GM21381 (cell line): ENCODE measurements at regions not wholly inside any gene's neighbourhood (a gene's known extent, or its start where the extent isn't known, plus 50 kb on each side); places are given as distances from the start of the nearest gene placed in this dataset.
"Not testable (repeated sequence)": the region's sequence is repeated elsewhere in the genome, so short reads cannot be mapped to it uniquely, and the experiment has no call there.

Experiments
- ATAC-seq: cut with Tn5 transposase; IDR thresholded peaks from one replicate; pipeline ENCODE4 v1.9.1; 2021; ENCODE audit warnings: mild to moderate bottlenecking, moderate library complexity; ENCODE audit not compliant: unreplicated experiment

- ATAC-seq, result no peak
Observed at GRCh38 chr3:182315313-182315712, 478.0 kb upstream of the ATP11B start.

GRCh38 chr3:182323126-182323700 is 470.1 kb upstream of the ATP11B start:
- ATAC-seq, result no peak

- no peak for ATAC-seq
Observed at GRCh38 chr3:182323898-182324297, 469.4 kb upstream of the ATP11B start.

- no peak for ATAC-seq
Observed at GRCh38 chr3:182325213-182325950, 467.9 kb upstream of the ATP11B start.

GRCh38 chr3:182327196-182327681 is 466.1 kb upstream of the ATP11B start:
- ATAC-seq, result no peak

- ATAC-seq, result no peak
Observed at GRCh38 chr3:182330646-182331045, 462.7 kb upstream of the ATP11B start.

GRCh38 chr3:182331341-182331740 is 462.0 kb upstream of the ATP11B start:
- no peak for ATAC-seq

GRCh38 chr3:182342252-182342651 is 451.1 kb upstream of the ATP11B start:
- no peak for ATAC-seq

- ATAC-seq, result not testable (repeated sequence)
Observed at GRCh38 chr3:182344026-182344425, 449.3 kb upstream of the ATP11B start.

GRCh38 chr3:182349051-182349450 is 444.3 kb upstream of the ATP11B start:
- ATAC-seq, result no peak

GRCh38 chr3:182349951-182350517 is 443.3 kb upstream of the ATP11B start:
- no peak for ATAC-seq

GRCh38 chr3:182357928-182358327 is 435.4 kb upstream of the ATP11B start:
- no peak for ATAC-seq

- no peak for ATAC-seq
Observed at GRCh38 chr3:182364323-182364722, 429.0 kb upstream of the ATP11B start.

GRCh38 chr3:182364723-182365650 is 428.3 kb upstream of the ATP11B start:
- no peak for ATAC-seq

- no peak for ATAC-seq
Observed at GRCh38 chr3:182366746-182367145, 426.6 kb upstream of the ATP11B start.

GRCh38 chr3:182369861-182370260 is 423.4 kb upstream of the ATP11B start:
- no peak for ATAC-seq

- ATAC-seq, result no peak
Observed at GRCh38 chr3:182370949-182371348, 422.4 kb upstream of the ATP11B start.

- ATAC-seq, result no peak
Observed at GRCh38 chr3:182375916-182376315, 417.4 kb upstream of the ATP11B start.

GRCh38 chr3:182382112-182382857 is 411.0 kb upstream of the ATP11B start:
- no peak for ATAC-seq

- ATAC-seq, result no peak
Observed at GRCh38 chr3:182384221-182384620, 409.1 kb upstream of the ATP11B start.
